H9 (cell line): ENCODE measurements at regions not wholly inside any gene's neighbourhood (a gene's known extent, or its start where the extent isn't known, plus 50 kb on each side); places are given as distances from the start of the nearest gene placed in this dataset.

Experiments used
- DNase-seq: peaks from one replicate; pipeline ENCODE4 v3.0.0-alpha.2; 2017
- H2AFZ ChIP-seq: one replicate; pipeline ENCODE4 v1.6.1; 2013; ENCODE audit warnings: mild to moderate bottlenecking, low read length, control low read depth, moderate library complexity
- H2AK5ac ChIP-seq: 2 replicates; pipeline ENCODE4 v1.6.1; 2013; ENCODE audit warnings: low read length, control low read depth, mixed read lengths; ENCODE audit not compliant: insufficient read length
- H2BK120ac ChIP-seq: one replicate; pipeline ENCODE4 v1.6.1; 2013; ENCODE audit warnings: low read depth, mild to moderate bottlenecking, low read length, control low read depth, inconsistent platforms; ENCODE audit not compliant: poor library complexity, severe bottlenecking
- H2BK12ac ChIP-seq: 2 replicates; pipeline ENCODE4 v1.6.1; 2013; ENCODE audit warnings: low read length, control low read depth, mixed read lengths, low read depth; ENCODE audit not compliant: insufficient read length
- H2BK15ac ChIP-seq: 2 replicates; pipeline ENCODE4 v1.6.1; 2013; ENCODE audit warnings: low read depth, low read length, control low read depth
- H2BK20ac ChIP-seq: one replicate; pipeline ENCODE4 v1.6.1; 2013; ENCODE audit warnings: low read depth, mild to moderate bottlenecking, low read length, control low read depth, inconsistent platforms; ENCODE audit not compliant: poor library complexity, severe bottlenecking
- H2BK5ac ChIP-seq: 2 replicates; pipeline ENCODE4 v1.6.1; 2013; ENCODE audit warnings: low read length, control low read depth, mixed read lengths; ENCODE audit not compliant: insufficient read length
- H3K14ac ChIP-seq: 2 replicates; pipeline ENCODE4 v1.6.1; 2013; ENCODE audit warnings: low read length, control low read depth; ENCODE audit not compliant: insufficient read depth
- H3K18ac ChIP-seq: 2 replicates; pipeline ENCODE4 v1.6.1; 2013; ENCODE audit warnings: low read depth, mild to moderate bottlenecking, mixed read lengths, low read length, control low read depth; ENCODE audit not compliant: insufficient read length
- H3K23ac ChIP-seq: 2 replicates; pipeline ENCODE4 v1.6.1; 2013; ENCODE audit warnings: low read length, control low read depth, mixed read lengths, low read depth; ENCODE audit not compliant: insufficient read length
- H3K23me2 ChIP-seq: 2 replicates; pipeline ENCODE4 v1.6.1; 2013; ENCODE audit warnings: low read depth, mild to moderate bottlenecking, mixed read lengths, low read length, control low read depth; ENCODE audit not compliant: insufficient read length, poor library complexity, severe bottlenecking
- H3K27ac ChIP-seq: 2 replicates; pipeline ENCODE4 v1.5.1; 2013; ENCODE audit warnings: low read length, control low read depth, mixed read lengths, low read depth; ENCODE audit not compliant: insufficient read length
- H3K27me3 ChIP-seq: 2 replicates; pipeline ENCODE4 v1.6.1; 2013; ENCODE audit warnings: low read length, control low read depth, inconsistent platforms; ENCODE audit not compliant: insufficient read depth
- H3K4ac ChIP-seq: 2 replicates; pipeline ENCODE4 v1.6.1; 2013; ENCODE audit warnings: low read depth, mild to moderate bottlenecking, control low read depth, inconsistent platforms, low read length, moderate library complexity
- H3K4me1 ChIP-seq: 2 replicates; pipeline ENCODE4 v1.6.1; 2013; ENCODE audit warnings: low read length, control low read depth, inconsistent platforms; ENCODE audit not compliant: insufficient read depth
- H3K4me2 ChIP-seq: 2 replicates; pipeline ENCODE4 v1.6.1; 2013; ENCODE audit warnings: low read length, control low read depth, mixed read lengths; ENCODE audit not compliant: insufficient read length, insufficient read depth
- H3K56ac ChIP-seq: 2 replicates; pipeline ENCODE4 v1.6.1; 2013; ENCODE audit warnings: low read depth, mild to moderate bottlenecking, mixed read lengths, low read length, control low read depth; ENCODE audit not compliant: insufficient read length
- H3K79me1 ChIP-seq: 2 replicates; pipeline ENCODE4 v1.6.1; 2013; ENCODE audit warnings: low read depth, mild to moderate bottlenecking, moderate library complexity, low read length, control low read depth, inconsistent platforms; ENCODE audit not compliant: insufficient read depth, poor library complexity, severe bottlenecking
- H3K79me2 ChIP-seq: 2 replicates; pipeline ENCODE4 v1.6.1; 2013; ENCODE audit warnings: low read length, control low read depth, inconsistent platforms; ENCODE audit not compliant: insufficient read depth
- H3K9ac ChIP-seq: 2 replicates; pipeline ENCODE4 v1.6.1; 2013; ENCODE audit warnings: low read length, control low read depth, mixed read lengths; ENCODE audit not compliant: insufficient read length; ENCODE audit errors: extremely low read depth
- H3K9me3 ChIP-seq: one replicate; pipeline ENCODE4 v1.6.1; 2013; ENCODE audit warnings: low read depth, low read length, inconsistent platforms; ENCODE audit not compliant: control insufficient read depth
- H3T11ph ChIP-seq: one replicate; pipeline ENCODE4 v1.6.1; 2013; ENCODE audit warnings: mild to moderate bottlenecking, low read length, control low read depth, inconsistent platforms
- H4K20me1 ChIP-seq: one replicate; pipeline ENCODE4 v1.6.1; 2013; ENCODE audit not compliant: control insufficient read depth, insufficient read length, insufficient read depth
- H4K5ac ChIP-seq: 2 replicates; pipeline ENCODE4 v1.6.1; 2013; ENCODE audit warnings: low read depth, mild to moderate bottlenecking, mixed read lengths, low read length, control low read depth; ENCODE audit not compliant: insufficient read length
- H4K8ac ChIP-seq: replicated peaks from 2 replicates; pipeline ENCODE4 v1.6.1; 2013; ENCODE audit warnings: low read length, control low read depth, mixed read lengths, low read depth; ENCODE audit not compliant: insufficient read length
- H4K91ac ChIP-seq: 2 replicates; pipeline ENCODE4 v1.6.1; 2013; ENCODE audit warnings: low read depth, mild to moderate bottlenecking, moderate library complexity, mixed read lengths, low read length, control low read depth; ENCODE audit not compliant: insufficient read length
- H3K27ac Mint-ChIP-seq, 3 experiments: 2 replicates in 2 of 3; 3 replicates in 1 of 3; pipeline ENCODE4 v1.8.0; 2020 to 2021; ENCODE audit warnings: mixed read lengths in 3 of 3, mild to moderate bottlenecking in 1 of 3, moderate library complexity in 1 of 3
- H3K27me3 Mint-ChIP-seq: 2 replicates; pipeline ENCODE4 v1.8.0; 2021; ENCODE audit warnings: low read depth, mild to moderate bottlenecking, moderate library complexity, mixed read lengths
- H3K36me3 Mint-ChIP-seq, 3 experiments: 2 replicates in 2 of 3; 3 replicates in 1 of 3; pipeline ENCODE4 v1.8.0; 2020 to 2021; ENCODE audit warnings: low read depth in 3 of 3, mixed read lengths in 3 of 3; ENCODE audit not compliant: insufficient read depth in 1 of 3
- H3K4me1 Mint-ChIP-seq, 2 experiments: 2 replicates each; pipeline ENCODE4 v1.8.0; 2020; ENCODE audit warnings: mixed read lengths in 2 of 2
- H3K4me3 Mint-ChIP-seq, 2 experiments: 2 replicates in 1 of 2; 3 replicates in 1 of 2; pipeline ENCODE4 v1.8.0; 2020 to 2021; ENCODE audit warnings: mild to moderate bottlenecking in 2 of 2, mixed read lengths in 2 of 2, moderate library complexity in 1 of 2
- H3K9me3 Mint-ChIP-seq, 2 experiments: 2 replicates in 1 of 2; 3 replicates in 1 of 2; pipeline ENCODE4 v1.8.0; 2020; ENCODE audit warnings: mild to moderate bottlenecking in 2 of 2, mixed read lengths in 2 of 2, moderate library complexity in 1 of 2
- WGBS: extraction: QIAGEN DNeasy Blood & Tissue Kit; methylation state at CpG from one replicate; pipeline ENCODE4 v1.1.7; 2013; ENCODE audit warnings: missing lambda C conversion rate, low lambda C conversion rate, mixed read lengths; ENCODE audit not compliant: insufficient read length; ENCODE audit errors: extremely low coverage; 5-methylcytosine and 5-hydroxymethylcytosine counted together
- TF ChIP-seq, protein P1 (sequence below): fragments of 200-600 bp; sonication (generic); conservative IDR thresholded peaks from 3 replicates; pipeline ENCODE4 v1.8.0; 2021; ENCODE audit warnings: antibody characterized with exemption, mild to moderate bottlenecking

GRCh38 chr3:154864947-154865346 is 215.2 kb upstream of the MME start:
- no peaks in the 10 kb centered on the region for H3K4me1 Mint-ChIP-seq
- Histone ChIP-seq H3K4me1 (no peaks in the 10 kb centered on the region), H2BK120ac (no peak overlapping the region), H3K14ac (no peak overlapping the region), H4K5ac (no peak overlapping the region), H4K91ac (no peak overlapping the region), H3K4ac (no peak overlapping the region), H3K4me2 (no peak overlapping the region), H2BK15ac (no peak overlapping the region), H2BK12ac (no peak overlapping the region), H3K9ac (no peak overlapping the region), H3K27ac (no peak overlapping the region), H3K56ac (no peak overlapping the region), H2BK20ac (no peak overlapping the region), H3K79me2 (no peaks in the 10 kb centered on the region), H3K23ac (no peak overlapping the region), H2AFZ (no peak overlapping the region), H3K27me3 (no peaks in the 10 kb centered on the region), H2AK5ac (no peak overlapping the region), H2BK5ac (no peak overlapping the region), H4K8ac (no peak overlapping the region), H3K18ac (no peak overlapping the region), H3K79me1 (no peaks in the 10 kb centered on the region), H3T11ph (no peak overlapping the region), H3K9me3 (no peaks in the 10 kb centered on the region), H3K23me2 (no peaks in the 10 kb centered on the region), H4K20me1 (no peaks in the 10 kb centered on the region)
- WGBS, result no CpG with 5 or more reads among the region's 1 CpG
- no peaks in the 10 kb centered on the region for H3K27me3 Mint-ChIP-seq
- no peak overlapping the region for H3K27ac Mint-ChIP-seq
- no peaks in the 10 kb centered on the region for H3K36me3 Mint-ChIP-seq
- TF ChIP-seq, protein P1, sequence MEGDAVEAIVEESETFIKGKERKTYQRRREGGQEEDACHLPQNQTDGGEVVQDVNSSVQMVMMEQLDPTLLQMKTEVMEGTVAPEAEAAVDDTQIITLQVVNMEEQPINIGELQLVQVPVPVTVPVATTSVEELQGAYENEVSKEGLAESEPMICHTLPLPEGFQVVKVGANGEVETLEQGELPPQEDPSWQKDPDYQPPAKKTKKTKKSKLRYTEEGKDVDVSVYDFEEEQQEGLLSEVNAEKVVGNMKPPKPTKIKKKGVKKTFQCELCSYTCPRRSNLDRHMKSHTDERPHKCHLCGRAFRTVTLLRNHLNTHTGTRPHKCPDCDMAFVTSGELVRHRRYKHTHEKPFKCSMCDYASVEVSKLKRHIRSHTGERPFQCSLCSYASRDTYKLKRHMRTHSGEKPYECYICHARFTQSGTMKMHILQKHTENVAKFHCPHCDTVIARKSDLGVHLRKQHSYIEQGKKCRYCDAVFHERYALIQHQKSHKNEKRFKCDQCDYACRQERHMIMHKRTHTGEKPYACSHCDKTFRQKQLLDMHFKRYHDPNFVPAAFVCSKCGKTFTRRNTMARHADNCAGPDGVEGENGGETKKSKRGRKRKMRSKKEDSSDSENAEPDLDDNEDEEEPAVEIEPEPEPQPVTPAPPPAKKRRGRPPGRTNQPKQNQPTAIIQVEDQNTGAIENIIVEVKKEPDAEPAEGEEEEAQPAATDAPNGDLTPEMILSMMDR, result no peak
- H3K9me3 Mint-ChIP-seq, result peaks cover 0 to 3% of the 10 kb centered on the region in 2 experiments; a peak in 1 of 5 replicates
- DNase-seq, result no peak
- H3K4me3 Mint-ChIP-seq, result no peak overlapping the region
